HG03460 (cell line): ENCODE measurements at regions not wholly inside any gene's neighbourhood (a gene's known extent, or its start where the extent isn't known, plus 50 kb on each side); places are given as distances from the start of the nearest gene placed in this dataset.

Source experiments
- ATAC-seq: cut with Tn5 transposase; IDR thresholded peaks from one replicate; pipeline ENCODE4 v1.9.1; 2021; ENCODE audit not compliant: unreplicated experiment

DNA sequence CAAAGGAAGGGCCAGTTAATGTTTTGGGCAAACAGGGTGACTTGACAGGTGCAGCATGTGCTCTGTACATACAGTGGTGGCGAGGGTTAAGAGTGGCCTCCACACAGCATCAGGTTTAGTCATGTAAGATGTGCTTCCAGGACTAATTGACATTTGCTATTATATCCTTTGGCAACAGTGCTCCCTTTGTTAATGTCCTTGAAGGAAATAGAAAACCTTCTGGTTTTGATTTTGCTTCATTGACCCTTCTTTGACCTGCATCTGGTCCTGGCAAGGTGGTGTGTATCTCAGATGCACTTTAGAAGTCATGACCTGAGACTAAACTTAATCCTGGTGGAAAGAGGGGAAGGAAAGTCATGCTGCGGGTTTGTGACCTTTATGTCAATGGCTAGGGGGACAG is 440.0 kb downstream of the ENC1 start:
- ATAC-seq: no peak

DNA sequence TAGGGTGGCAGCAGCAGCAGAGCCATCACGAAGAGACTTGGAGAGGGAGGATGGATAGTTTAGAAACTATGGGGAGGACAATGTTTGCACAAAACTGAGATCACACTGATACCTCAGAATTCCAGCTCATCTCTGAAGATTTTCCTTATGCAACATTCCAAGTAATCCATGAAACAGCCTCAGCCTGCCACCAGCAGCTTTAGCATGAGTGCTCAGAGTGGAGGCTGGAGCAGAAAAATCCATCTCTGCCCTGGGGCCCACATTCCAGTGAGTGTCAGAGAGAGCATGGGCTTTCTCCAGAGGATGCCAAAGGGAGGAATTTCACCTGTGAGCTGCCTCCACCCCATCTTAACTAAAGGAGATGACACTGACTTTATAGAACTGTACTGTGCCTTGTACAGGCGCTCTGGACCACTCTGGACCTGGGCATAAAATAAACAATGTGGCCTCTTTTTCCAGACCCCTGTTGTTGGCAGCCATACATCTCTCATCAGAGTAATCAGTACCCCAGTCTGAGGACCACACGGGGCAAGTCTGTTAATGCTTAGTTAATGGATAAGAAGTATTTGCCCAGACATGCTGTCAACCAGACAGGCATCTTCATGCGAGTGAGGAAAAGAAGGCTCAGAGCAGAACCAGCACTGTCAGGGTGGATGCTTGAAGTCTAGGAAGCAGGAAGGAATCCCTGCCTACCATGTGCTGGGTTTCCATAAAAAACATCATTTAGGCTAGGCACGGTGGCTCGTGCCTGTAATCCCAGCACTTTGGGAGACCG is 440.9 kb downstream of the ENC1 start:
- ATAC-seq: no peak

DNA sequence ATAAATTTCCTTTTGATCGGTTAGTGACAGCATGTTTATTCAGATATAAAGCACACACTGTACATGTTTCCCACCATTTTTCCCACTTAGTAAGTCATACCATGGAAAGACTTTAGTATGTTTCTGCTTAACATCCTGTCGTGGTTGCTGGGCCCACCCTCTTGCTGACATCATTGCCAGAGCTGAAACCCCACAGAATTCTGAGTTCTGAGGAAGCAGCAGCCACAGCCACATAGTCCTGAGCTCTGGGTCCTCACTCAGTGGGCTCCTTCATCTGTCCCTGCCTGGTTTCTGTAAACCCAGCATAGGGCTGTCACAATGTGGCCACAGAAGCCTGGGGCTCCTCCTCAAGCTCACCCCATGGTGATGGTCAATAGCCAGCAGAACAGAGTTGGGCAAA is 441.5 kb downstream of the ENC1 start:
- ATAC-seq: peak; percentile 44

DNA sequence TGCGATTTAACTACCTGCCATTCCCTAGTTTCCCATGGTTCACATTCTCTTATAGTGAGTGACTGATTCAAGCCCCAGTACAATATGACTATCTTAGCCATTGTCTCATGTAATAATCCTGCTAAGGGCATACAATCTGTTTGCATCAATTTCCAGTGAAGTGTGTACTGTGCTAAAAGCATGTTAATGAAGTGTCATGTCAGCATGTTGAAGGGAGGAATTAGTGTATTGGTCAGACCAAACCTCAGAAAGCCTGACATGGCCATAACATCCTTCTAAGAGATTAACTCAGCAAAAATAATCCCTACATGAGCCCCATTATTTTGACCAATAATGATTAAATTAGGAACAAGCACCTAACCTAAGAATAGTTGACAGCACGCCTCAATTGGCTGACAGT is 442.4 kb downstream of the ENC1 start:
- ATAC-seq: no peak

DNA sequence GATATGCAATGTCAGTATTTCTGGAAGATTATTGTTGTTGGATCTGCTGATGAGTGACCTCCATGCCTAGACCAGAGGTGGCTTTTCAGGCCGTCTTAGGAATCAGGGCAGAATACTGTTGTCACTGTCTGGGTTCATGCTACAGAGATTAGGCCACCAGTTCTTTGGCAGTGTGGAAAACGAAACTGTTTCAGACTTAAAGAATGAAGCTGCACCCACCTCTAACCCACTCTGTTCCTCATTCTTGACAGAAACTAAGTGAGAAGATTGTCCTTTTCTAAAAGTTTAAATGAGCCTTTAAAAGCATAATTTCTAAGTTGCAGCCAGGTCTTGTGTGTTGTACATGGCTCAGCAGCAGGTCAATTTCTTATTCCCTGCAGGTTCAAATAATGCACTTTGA is 444.3 kb downstream of the ENC1 start:
- ATAC-seq: peak; percentile 58

DNA sequence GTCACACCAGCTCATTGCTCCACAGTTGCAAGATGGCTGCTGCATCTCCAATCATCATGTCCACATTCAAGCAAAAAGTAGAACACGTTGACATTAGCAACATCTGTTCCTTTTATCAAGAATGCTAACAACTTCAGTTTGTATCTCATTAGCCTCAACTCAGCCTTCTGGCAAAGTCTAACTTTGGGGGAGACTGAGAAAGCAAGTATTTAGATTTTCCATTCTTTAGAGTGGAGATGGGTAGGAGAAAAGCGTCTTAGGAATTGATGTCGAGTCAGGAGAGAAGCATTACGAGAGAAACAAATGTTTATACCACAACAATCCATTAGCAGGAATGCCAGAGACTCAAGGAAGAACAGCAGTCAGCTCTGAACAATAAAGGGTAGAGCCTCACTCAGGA is 446.3 kb downstream of the ENC1 start:
- no peak for ATAC-seq

DNA sequence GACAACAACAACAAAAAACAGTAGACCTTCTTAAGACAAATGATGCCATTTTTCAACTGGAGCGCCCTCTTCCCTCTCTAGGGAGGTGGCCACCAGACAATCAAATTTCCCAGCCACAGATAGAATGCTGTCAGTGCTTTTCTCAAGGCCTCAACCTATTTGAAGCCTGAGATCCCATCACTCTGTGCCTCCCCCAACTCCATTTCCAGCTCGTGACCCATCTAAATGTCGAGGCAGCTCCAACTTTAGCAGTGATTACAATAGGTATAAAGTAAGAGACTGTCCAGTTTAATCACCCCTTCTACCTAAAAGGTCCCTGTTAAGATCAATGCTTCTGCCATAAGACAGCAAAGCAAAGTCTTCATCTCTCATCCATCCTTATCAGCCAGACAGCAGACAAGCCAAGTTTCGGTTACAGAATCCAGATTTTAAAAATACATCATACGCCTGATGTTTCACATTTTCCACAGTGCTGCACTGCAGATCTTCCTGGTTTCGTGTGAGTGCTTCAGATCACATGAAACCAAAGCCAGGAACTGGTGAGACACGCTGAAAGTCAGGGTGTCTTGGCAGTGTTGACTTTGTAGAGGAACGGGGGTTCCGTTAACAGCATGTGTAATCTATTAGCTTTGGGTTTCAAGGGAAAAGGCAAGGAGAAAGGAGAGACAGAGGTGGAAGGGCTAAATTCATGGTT is 447.8 kb downstream of the ENC1 start:
- ATAC-seq: no peak

DNA sequence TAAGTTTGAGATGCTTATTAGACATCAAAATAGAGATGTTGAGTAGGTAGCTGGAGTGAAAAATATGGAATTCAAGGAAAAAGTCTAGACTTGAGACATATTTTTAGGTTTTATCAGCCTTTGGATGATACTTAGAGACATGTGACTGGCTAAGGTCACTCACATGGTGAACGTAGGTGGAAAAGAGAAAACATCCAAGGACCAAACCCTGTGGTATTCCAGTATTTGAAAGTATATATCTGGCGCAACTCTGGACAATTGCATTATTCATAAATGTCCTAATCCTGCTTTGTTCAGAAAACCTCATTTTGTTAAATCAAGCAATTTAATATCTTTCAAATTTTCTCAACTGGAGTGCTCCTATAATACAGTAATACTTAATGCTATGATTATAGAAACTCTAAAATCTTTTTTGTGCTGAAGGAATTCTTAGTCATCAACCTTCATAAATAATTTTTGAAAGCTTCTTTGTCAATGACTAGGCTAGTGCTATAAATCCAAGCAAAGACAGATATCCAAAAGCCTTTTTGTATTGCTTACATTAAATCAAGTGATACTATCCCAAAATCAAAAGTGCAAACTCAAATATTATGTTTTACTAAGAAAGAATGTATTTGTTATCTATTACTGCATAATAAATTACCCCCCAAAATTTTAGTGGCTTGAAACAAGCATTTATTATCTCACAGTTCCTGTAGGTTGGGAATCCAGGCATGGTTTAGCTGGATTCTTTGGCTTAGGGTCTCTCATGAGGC is 452.0 kb downstream of the ENC1 start:
- no peak for ATAC-seq

DNA sequence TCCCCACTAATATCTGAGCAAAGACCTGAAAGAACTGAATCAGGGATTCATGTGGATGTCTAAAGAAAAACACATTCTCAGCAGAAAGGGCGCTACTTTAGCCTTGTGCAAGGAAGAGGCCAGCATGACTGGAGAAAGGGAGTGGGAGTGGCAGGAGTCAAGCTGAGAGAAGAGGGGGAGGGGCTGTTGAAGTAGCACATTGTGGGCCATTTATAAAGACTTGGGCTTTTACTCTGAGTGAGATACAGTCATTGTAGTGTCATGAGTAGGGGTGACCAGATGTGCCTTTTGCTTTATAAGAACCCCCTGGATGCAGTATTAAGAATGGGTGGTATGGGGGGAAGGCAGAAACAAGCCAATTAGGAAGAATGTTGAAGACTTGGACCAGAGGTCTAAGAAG is 452.8 kb downstream of the ENC1 start:
- ATAC-seq: no peak

DNA sequence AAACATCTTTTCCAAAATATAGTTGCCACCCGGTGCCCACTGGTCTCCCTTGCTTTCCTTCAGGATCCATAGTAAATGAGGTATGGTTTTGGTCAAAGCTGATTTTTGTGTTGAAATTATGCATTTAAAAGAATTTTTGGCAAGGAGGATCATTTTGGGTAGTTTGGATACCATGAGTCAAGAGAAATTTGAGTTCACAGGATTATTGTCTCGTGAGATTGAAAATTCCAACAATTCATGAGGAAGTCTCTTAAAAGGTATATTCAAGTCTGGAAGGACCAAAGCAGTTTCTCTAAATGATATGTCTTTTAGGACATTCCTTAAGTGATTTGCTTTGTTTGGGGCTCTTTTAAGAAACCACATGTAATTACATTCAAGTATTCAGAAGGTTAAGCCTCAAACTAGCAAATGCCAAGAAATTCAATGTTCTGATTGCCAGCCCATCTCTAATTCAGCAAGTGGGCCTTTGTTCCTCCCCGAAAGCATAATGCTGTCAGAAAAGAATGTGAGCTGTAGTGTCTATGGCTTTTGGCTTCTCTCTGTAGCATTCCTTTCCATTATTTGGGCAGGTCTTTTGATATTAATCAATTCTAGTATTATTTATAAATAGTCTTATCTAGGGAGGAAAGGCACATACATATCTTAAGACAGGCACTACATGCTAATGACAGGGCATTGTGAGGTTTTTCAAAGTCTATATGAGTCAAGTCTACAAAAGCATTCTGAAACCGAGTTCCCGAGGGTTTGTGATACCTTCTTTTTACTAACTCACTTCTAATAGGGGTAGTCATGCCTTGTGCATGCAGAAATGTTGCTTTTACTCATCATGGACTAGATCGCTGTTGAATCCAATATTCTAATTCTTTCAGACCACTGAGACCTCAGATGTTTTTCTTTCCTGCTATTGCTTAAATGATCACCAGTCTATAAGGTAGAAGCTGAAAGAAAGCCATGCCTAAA is 453.9 kb downstream of the ENC1 start:
- no peak for ATAC-seq

DNA sequence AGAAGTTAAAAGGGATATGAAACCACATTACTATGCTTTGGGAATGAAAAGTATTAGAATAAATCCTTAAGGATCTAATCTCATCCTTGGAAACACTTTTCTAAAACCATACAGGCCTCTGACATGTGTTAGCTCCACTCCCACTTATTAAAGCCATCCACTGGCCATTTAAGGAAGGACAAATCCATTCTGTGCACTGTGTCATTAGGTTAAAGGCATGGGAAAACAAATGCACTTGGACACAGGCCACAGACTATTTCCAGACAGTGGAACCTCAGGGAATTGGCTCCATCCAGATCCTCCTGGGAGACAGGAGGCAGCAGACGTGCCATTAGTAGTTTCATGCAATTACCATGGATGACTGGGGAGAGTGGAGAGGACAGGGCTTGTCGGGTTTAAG is 454.9 kb downstream of the ENC1 start:
- no peak for ATAC-seq

DNA sequence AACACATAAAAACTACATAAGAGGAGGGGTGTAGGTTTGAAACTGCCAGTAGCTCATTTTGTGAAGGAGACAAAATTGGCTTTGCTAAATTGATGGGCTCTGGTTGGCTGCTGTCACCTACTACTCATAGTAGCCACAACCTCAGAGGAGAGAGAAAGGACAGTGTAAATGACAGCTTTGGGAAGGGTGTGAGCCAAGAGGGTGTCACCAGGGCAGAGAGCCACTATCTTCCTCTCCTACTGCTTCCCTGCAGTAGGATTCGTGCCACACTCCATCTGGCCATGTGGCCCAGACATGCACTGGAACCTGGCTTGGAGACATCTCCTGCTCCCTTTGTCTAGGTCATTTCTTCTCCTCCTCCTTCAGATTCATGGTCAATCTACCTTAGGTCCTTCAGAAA is 455.9 kb downstream of the ENC1 start:
- no peak for ATAC-seq

DNA sequence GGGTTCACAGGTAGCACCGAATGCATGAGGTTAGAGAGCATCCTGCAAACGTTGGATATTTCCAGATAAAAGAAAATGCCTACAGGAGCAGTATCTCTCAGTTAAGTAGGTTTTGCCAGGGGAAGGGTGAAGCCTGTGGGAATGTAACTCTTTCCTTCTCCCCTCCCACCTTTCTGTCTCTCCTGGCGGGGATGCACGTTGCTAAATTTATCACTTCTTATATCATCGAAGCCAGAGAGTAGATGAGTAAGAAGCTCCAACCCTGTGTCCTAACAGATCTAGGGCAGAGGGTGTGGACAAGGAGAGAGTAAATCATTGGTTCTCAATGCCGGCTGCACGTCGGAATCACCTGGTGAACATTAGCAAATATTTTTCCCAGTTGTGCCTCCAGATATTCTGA is 457.5 kb downstream of the ENC1 start:
- no peak for ATAC-seq

DNA sequence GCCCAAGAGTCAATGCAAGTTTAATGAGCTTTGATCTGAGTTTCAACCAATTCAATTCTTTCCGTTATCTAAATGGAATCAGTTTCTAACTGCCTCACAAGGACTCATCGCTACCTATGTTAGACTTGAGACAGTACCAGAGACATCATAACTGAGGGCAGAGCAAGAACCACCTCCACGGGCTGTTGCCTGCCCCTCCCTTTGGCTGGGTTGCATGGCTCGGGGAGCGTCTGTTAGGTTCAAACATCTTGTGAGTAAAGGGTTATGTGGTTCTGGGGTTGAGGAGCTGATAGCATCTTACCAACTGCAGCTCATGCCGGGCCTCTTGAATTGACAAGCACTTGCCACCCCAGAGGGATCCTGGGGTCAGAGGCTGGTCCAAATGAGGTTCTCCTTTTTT is 457.9 kb downstream of the ENC1 start:
- ATAC-seq: no peak

DNA sequence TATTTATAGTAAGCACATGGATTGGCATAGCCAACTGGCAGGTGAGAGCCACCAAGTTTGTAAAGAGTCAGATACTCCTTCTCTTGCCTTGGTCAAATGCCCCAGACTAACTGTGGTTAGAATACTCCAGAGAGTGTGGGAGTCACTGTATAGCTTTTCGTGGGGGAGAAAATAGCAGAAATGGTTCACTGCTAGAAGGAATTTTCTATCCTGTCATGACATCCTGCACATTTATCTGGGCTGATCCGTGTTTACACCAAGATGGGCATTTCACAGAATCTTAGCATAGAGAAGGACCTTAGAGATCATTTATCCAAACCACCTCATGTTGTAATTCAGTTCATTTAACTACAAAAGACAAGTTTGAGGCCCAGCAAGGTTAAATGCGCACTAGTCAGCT is 460.8 kb downstream of the ENC1 start:
- ATAC-seq: no peak

DNA sequence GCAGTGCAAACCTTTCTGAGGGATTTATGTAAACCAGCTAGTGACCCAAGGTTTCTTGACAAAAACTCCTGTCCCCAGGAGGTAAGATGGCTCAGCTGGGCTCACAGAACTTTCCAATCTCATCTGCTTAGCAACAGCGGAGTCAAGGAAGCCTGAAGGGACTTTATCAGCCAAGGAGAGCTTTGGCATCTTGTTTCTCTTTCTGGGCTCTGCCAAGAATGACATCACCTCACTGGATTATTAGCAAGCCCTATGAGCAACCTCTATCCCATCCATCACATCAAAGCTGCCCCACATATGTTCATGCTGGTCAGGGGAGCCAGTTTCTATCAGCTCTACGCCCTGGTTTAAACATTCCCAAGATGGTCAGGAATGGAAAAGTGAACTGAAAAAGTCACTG is 461.3 kb downstream of the ENC1 start:
- ATAC-seq: no peak

DNA sequence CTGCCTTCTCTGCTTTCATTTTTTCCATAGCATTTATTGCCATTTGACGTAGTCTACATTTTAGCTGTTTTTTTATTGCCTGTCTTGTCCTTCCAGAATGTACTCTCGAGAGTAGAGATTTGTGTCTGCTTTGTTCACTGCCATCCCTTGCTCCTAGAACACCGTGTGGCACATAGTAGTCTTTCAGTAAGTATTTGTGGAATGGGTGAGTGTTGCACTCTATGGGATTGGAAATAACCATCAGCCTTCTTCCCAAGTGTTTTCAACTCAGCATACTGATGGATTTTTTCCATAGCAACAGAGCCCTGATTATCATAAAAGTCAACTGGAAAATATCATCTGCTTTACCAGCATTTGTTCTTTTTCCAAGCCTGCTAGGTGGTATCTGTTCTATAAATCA is 462.6 kb downstream of the ENC1 start:
- no peak for ATAC-seq

DNA sequence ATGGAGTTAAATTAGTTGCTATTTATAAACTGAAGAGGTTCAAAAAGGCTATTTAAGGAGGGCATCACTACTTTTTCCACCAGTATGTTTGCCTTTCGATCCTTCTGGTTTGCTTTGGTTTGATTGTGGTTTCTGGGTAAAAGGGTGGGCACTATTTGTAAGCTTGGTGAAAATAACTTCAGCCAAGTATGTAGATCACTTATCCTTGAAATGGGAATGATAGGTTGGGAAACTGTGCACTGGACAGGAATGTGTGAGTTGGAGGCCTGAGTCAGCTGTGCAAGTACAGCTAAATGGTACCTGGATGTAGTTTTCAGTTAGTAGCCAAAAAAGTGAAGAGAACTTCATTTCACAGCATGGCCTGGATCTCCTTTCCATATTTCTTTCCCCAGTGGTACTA is 466.2 kb downstream of the ENC1 start:
- no peak for ATAC-seq

DNA sequence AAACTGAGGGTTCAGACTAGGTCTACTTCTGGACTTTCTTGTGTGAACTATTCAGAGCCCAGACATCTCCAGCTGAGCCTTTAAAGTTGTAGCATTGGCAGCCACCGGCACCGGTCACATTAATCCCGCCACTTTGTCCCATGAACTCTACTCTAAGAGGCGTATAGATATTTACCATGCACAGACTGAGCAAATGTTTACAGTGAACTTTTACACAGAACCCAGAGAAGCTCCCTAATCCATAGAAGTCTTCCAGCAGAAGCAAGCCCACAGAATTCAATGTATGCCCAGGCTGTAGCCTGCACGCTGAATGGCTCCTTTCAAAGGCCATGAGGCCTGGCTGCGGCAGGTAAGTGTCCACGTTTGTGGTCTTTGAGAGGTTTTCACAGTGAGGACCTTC is 466.9 kb downstream of the ENC1 start:
- no peak for ATAC-seq

DNA sequence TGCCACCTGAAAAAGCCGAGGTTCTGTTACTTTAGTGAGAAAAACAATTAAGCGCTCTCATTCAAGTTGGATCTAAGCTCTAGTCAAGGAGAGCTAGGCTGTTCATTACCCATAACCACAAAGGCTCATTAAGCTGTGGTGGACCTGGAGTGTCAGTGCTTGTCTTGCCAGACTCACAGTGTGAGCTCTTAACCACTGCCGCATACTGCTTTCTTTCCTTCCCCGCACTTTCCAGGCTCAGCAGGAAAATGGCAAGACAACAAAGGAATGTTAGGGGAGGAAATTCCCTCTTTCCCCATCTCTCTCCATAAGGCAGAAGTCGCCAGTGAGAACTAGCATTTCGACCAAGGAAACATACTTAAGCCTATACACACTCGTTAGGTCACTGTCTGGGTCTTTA is 467.3 kb downstream of the ENC1 start:
- no peak for ATAC-seq

DNA sequence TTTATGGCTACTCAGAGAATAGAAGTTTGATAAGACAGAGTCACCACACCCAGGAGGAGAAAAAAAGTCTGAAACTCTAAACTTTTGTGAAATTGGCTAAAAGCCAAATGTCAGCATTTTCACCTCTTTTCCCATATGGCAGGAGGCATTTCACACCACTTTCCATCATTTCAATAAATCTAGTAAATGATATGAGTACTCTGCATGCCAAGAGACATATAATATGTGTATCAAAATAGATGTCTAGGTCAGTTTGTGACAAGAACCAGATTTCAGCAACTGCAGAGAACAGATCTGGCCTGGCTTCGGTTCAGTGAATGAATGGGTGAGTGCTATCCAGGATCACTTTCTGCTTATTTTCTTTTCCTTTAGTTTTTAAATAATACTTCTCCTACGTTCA is 470.8 kb downstream of the ENC1 start:
- no peak for ATAC-seq
